ENCODE measurements at regions not wholly inside any gene's neighbourhood (a gene's known extent, or its start where the extent isn't known, plus 50 kb on each side); places are given as distances from the start of the nearest gene placed in this dataset.

- H3K27me3 Mint-ChIP-seq: peaks cover 10% of the 10 kb centered on the region
- CTCF ChIA-PET: no interaction called here
- H3K4me1 Mint-ChIP-seq: peaks cover 5% of the 10 kb centered on the region
- no peak for DNase-seq
- H3K4me3 Mint-ChIP-seq: no peak overlapping the region
- POLR2A ChIA-PET: no interaction called here
- H3K27ac Mint-ChIP-seq: no peak overlapping the region
- no peaks in the 10 kb centered on the region for H3K9me3 Mint-ChIP-seq
- no peaks in the 10 kb centered on the region for H3K36me3 Mint-ChIP-seq (ENCODE audit: low read depth)
Measured at GRCh38 chr10:29849126-29849833, 210.1 kb downstream of the JCAD start.

- Mint-ChIP-seq H3K36me3 (ENCODE audit: low read depth) (no peaks in the 10 kb centered on the region), H3K4me1 (peaks cover 5% of the 10 kb centered on the region), H3K4me3 (no peak overlapping the region), H3K27ac (no peak overlapping the region), H3K27me3 (peaks cover 5% of the 10 kb centered on the region), H3K9me3 (no peaks in the 10 kb centered on the region)
- ChIA-PET CTCF (no interaction called here), POLR2A (no interaction called here)
- no peak for DNase-seq
Measured at GRCh38 chr10:29846881-29847280, 212.1 kb upstream of the SVIL start.

- H3K27me3 Mint-ChIP-seq: peaks cover 5% of the 10 kb centered on the region
- CTCF ChIA-PET: no interaction called here
- DNase-seq: no peak
- H3K36me3 Mint-ChIP-seq (ENCODE audit: low read depth): no peaks in the 10 kb centered on the region
- peaks cover 5% of the 10 kb centered on the region for H3K4me1 Mint-ChIP-seq
- no peaks in the 10 kb centered on the region for H3K9me3 Mint-ChIP-seq
- no peak overlapping the region for H3K27ac Mint-ChIP-seq
- POLR2A ChIA-PET: no interaction called here
- no peak overlapping the region for H3K4me3 Mint-ChIP-seq
Measured at GRCh38 chr10:29845166-29845565, 210.4 kb upstream of the SVIL start.

- H3K9me3 Mint-ChIP-seq: no peaks in the 10 kb centered on the region
- DNase-seq: no peak
- no peak overlapping the region for H3K27ac Mint-ChIP-seq
- ChIA-PET CTCF (no interaction called here), POLR2A (interaction anchor here (0.7 kb wide), 1 partner anchor 128 kb away, joined by 3 read pairs; no protein-coding TSS in a partner anchor)
- H3K4me3 Mint-ChIP-seq: no peak overlapping the region
- peaks cover 5% of the 10 kb centered on the region for H3K27me3 Mint-ChIP-seq
- H3K4me1 Mint-ChIP-seq: no peaks in the 10 kb centered on the region
- no peaks in the 10 kb centered on the region for H3K36me3 Mint-ChIP-seq (ENCODE audit: low read depth)
Measured at GRCh38 chr10:29843143-29843542, 208.4 kb upstream of the SVIL start.

GRCh38 chr10:29841724-29842649, 207.2 kb upstream of the SVIL start:
- Mint-ChIP-seq H3K27me3 (peaks cover 2% of the 10 kb centered on the region), H3K27ac (no peak overlapping the region), H3K9me3 (no peaks in the 10 kb centered on the region), H3K4me1 (no peaks in the 10 kb centered on the region), H3K4me3 (no peak overlapping the region), H3K36me3 (ENCODE audit: low read depth) (no peaks in the 10 kb centered on the region)
- ChIA-PET CTCF (no interaction called here), POLR2A (no interaction called here)
- DNase-seq: no peak

GRCh38 chr10:29840516-29841276, 205.9 kb upstream of the SVIL start:
- Mint-ChIP-seq H3K27ac (no peak overlapping the region), H3K27me3 (peaks cover 9% of the 10 kb centered on the region), H3K4me3 (no peak overlapping the region), H3K36me3 (ENCODE audit: low read depth) (no peaks in the 10 kb centered on the region), H3K4me1 (no peaks in the 10 kb centered on the region), H3K9me3 (no peaks in the 10 kb centered on the region)
- POLR2A ChIA-PET: no interaction called here
- no peak for DNase-seq
- CTCF ChIA-PET: interaction anchor here (0.5 kb wide), 1 partner anchor 276 kb away, joined by 3 read pairs; no protein-coding TSS in a partner anchor

- Mint-ChIP-seq H3K9me3 (no peaks in the 10 kb centered on the region), H3K36me3 (ENCODE audit: low read depth) (no peaks in the 10 kb centered on the region), H3K4me3 (no peak overlapping the region), H3K27ac (no peak overlapping the region), H3K4me1 (no peaks in the 10 kb centered on the region), H3K27me3 (peaks cover 9% of the 10 kb centered on the region)
- DNase-seq: no peak
- POLR2A ChIA-PET: no interaction called here
- CTCF ChIA-PET: no interaction called here
Measured at GRCh38 chr10:29839826-29840515, 205.2 kb upstream of the SVIL start.

GRCh38 chr10:29838539-29838938, 203.8 kb upstream of the SVIL start:
- Mint-ChIP-seq H3K36me3 (ENCODE audit: low read depth) (no peaks in the 10 kb centered on the region), H3K4me1 (no peaks in the 10 kb centered on the region), H3K27me3 (peaks cover 10% of the 10 kb centered on the region), H3K27ac (no peak overlapping the region), H3K4me3 (no peak overlapping the region), H3K9me3 (no peaks in the 10 kb centered on the region)
- DNase-seq: no peak
- POLR2A ChIA-PET: no interaction called here
- CTCF ChIA-PET: no interaction called here

GRCh38 chr10:29837586-29837985, 202.8 kb upstream of the SVIL start:
- Mint-ChIP-seq H3K4me3 (no peak overlapping the region), H3K36me3 (ENCODE audit: low read depth) (no peaks in the 10 kb centered on the region), H3K27ac (no peak overlapping the region), H3K27me3 (peaks cover 10% of the 10 kb centered on the region), H3K4me1 (no peaks in the 10 kb centered on the region), H3K9me3 (no peaks in the 10 kb centered on the region)
- ChIA-PET POLR2A (no interaction called here), CTCF (no interaction called here)
- DNase-seq: no peak

- Mint-ChIP-seq H3K36me3 (ENCODE audit: low read depth) (no peaks in the 10 kb centered on the region), H3K4me3 (no peak overlapping the region), H3K9me3 (peaks cover 3% of the 10 kb centered on the region), H3K27me3 (peaks cover 10% of the 10 kb centered on the region), H3K27ac (no peak overlapping the region), H3K4me1 (no peaks in the 10 kb centered on the region)
- POLR2A ChIA-PET: no interaction called here
- CTCF ChIA-PET: no interaction called here
- no peak for DNase-seq
Measured at GRCh38 chr10:29836396-29836795, 201.6 kb upstream of the SVIL start.

- Mint-ChIP-seq H3K4me3 (no peak overlapping the region), H3K4me1 (no peaks in the 10 kb centered on the region), H3K27me3 (peaks cover 10% of the 10 kb centered on the region), H3K27ac (no peak overlapping the region), H3K9me3 (peaks cover 3% of the 10 kb centered on the region), H3K36me3 (ENCODE audit: low read depth) (no peaks in the 10 kb centered on the region)
- POLR2A ChIA-PET: no interaction called here
- CTCF ChIA-PET: no interaction called here
- DNase-seq: no peak
Measured at GRCh38 chr10:29835055-29835454, 200.3 kb upstream of the SVIL start.

GRCh38 chr10:29830531-29831512, 196.1 kb upstream of the SVIL start:
- H3K27me3 Mint-ChIP-seq: peaks cover 5% of the 10 kb centered on the region
- H3K4me3 Mint-ChIP-seq: no peak overlapping the region
- no peak for DNase-seq
- peaks cover 4% of the 10 kb centered on the region for H3K36me3 Mint-ChIP-seq (ENCODE audit: low read depth)
- POLR2A ChIA-PET: no interaction called here
- H3K9me3 Mint-ChIP-seq: peaks cover 12% of the 10 kb centered on the region
- no peak overlapping the region for H3K27ac Mint-ChIP-seq
- CTCF ChIA-PET: no interaction called here
- peaks cover 10% of the 10 kb centered on the region for H3K4me1 Mint-ChIP-seq

All from activated CD4-positive, alpha-beta memory T cell treated with anti-CD3 and anti-CD28 coated beads, Interleukin-2, amount 10 ng/mL, durations not matched to agents 7 days and 5 days (primary cell).